MCF 10A (cell line): ENCODE measurements at regions not wholly inside any gene's neighbourhood (a gene's known extent, or its start where the extent isn't known, plus 50 kb on each side); places are given as distances from the start of the nearest gene placed in this dataset.

Experiments
- BruUV-seq: library from RNA; stranded (reverse); fragments of 400-500 nt; replicated peaks from 2 replicates; lab custom pipeline; 2021; lab: Mats Ljungman, UMichigan
- CTCF ChIA-PET: fragments of 300-600 bp; sonication (Branson Sonifier 250); formaldehyde crosslinking; extraction: SDS; loops from one replicate; lab custom pipeline; 2021; ENCODE audit warnings: antibody characterized with exemption, inconsistent platforms; lab: Yijun Ruan, JAX
- POLR2A ChIA-PET: fragments of 300-600, 350-650 bp; sonication (Branson Sonifier 250); formaldehyde crosslinking; extraction: SDS; loops from one replicate; lab custom pipeline; 2020; ENCODE audit warnings: antibody characterized with exemption, inconsistent platforms; lab: Yijun Ruan, JAX
- DNase-seq: peaks from one replicate; pipeline ENCODE4 v3.0.0-alpha.2; 2018; ENCODE audit not compliant: unreplicated experiment
- H3K27ac Mint-ChIP-seq: one replicate; pipeline ENCODE4 v1.8.0; 2022; ENCODE audit warnings: mild to moderate bottlenecking, low read depth, mixed read lengths; ENCODE audit not compliant: unreplicated experiment
- H3K27me3 Mint-ChIP-seq: one replicate; pipeline ENCODE4 v1.8.0; 2022; ENCODE audit warnings: mixed read lengths; ENCODE audit not compliant: insufficient read depth, unreplicated experiment
- H3K36me3 Mint-ChIP-seq: one replicate; pipeline ENCODE4 v1.8.0; 2022; ENCODE audit warnings: mild to moderate bottlenecking, moderate library complexity, mixed read lengths; ENCODE audit not compliant: insufficient read depth, unreplicated experiment
- H3K4me1 Mint-ChIP-seq: one replicate; pipeline ENCODE4 v1.8.0; 2022; ENCODE audit warnings: mixed read lengths; ENCODE audit not compliant: insufficient read depth, unreplicated experiment
- H3K4me3 Mint-ChIP-seq: one replicate; pipeline ENCODE4 v1.8.0; 2022; ENCODE audit warnings: mild to moderate bottlenecking, moderate library complexity, mixed read lengths; ENCODE audit not compliant: unreplicated experiment
- H3K9me3 Mint-ChIP-seq: one replicate; pipeline ENCODE4 v1.8.0; 2022; ENCODE audit warnings: mixed read lengths; ENCODE audit not compliant: unreplicated experiment
- intact Hi-C: fragments of 100-400 bp; cut with micrococcal nuclease; formaldehyde crosslinking; loops from 2 replicates; pipeline ENCODE4 v1.14.1; 2022
- TF ChIP-seq, protein P1 (sequence below): fragments of 200-600 bp; IDR thresholded peaks from one replicate; pipeline ENCODE4 v1.8.0; 2022; ENCODE audit warnings: antibody characterized with exemption, mild to moderate bottlenecking; ENCODE audit not compliant: unreplicated experiment

DNA sequence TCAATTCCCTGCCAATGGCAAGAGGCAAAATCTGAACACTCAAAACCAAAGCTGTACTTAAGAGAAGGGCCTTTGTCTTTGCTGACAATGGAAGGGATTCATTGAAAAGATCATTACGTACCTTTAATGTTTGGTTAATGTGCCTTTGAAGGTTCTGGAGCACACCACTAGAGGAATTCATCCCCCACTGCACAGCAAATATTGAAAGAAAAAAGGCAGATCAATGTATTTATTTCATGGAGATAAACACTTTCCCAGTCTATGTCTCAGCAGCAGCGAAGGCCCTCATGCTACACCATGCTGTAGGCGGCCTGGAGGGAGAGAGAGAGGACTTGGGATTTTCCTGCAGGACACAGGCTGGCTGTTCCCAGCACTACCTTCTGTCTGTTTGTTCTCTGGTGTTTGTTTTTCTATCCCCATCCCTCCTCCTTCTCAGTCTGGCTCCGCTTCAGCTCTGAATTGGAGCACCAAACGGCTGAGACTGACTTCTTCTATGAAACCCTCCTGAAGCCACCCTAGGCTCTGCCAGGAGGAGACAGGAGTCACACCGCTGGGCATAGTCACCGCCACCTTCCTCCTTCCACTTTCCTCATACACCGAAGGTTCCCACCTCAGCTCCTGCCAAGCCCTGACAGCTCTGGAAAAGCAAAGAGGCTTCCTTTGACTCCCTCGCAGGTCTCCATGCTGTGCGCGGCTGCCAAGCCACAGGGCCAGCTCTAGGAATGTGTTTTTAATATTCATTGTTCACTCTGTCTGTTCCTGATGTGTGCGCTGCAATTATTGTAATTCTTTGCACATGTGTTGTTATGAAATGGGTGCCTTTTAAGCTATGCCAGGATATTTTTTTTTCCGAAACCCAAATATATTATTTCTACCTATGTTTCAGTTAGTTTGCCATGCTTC, 301.5 kb downstream of the FZD1 start:
- H3K4me3 Mint-ChIP-seq, result no peak overlapping the region
- CTCF ChIA-PET, result no interaction called here
- intact Hi-C loops, result no loop called here
- peaks cover 7% of the 10 kb centered on the region for H3K4me1 Mint-ChIP-seq
- H3K9me3 Mint-ChIP-seq, result no peaks in the 10 kb centered on the region
- POLR2A ChIA-PET, result no interaction called here
- TF ChIP-seq, protein P1, sequence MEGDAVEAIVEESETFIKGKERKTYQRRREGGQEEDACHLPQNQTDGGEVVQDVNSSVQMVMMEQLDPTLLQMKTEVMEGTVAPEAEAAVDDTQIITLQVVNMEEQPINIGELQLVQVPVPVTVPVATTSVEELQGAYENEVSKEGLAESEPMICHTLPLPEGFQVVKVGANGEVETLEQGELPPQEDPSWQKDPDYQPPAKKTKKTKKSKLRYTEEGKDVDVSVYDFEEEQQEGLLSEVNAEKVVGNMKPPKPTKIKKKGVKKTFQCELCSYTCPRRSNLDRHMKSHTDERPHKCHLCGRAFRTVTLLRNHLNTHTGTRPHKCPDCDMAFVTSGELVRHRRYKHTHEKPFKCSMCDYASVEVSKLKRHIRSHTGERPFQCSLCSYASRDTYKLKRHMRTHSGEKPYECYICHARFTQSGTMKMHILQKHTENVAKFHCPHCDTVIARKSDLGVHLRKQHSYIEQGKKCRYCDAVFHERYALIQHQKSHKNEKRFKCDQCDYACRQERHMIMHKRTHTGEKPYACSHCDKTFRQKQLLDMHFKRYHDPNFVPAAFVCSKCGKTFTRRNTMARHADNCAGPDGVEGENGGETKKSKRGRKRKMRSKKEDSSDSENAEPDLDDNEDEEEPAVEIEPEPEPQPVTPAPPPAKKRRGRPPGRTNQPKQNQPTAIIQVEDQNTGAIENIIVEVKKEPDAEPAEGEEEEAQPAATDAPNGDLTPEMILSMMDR, result no peak
- H3K27ac Mint-ChIP-seq, result no peak overlapping the region
- DNase-seq, result no peak
- H3K27me3 Mint-ChIP-seq, result no peaks in the 10 kb centered on the region
- BruUV-seq, result no TSS peak
- no peaks in the 10 kb centered on the region for H3K36me3 Mint-ChIP-seq

DNA sequence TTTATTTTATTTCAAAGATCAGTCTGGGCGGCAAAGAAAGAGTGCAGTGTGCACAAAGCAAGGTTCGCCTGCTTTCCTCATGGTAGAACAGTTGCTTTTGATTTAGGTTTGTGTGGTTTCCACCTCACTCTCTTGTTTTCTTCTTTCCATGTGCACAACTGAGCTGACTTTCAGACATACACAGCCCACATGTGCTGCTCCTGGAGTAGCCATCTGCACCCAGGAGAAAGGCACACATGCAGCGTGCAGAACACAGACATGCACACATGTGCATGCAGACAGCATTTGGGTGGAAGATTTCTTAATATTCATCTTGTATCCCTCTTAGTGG, 302.1 kb downstream of the FZD1 start:
- Mint-ChIP-seq H3K27me3 (no peaks in the 10 kb centered on the region), H3K4me1 (peaks cover 7% of the 10 kb centered on the region), H3K36me3 (no peaks in the 10 kb centered on the region), H3K9me3 (no peaks in the 10 kb centered on the region), H3K27ac (no peak overlapping the region), H3K4me3 (no peak overlapping the region)
- no TSS peak for BruUV-seq
- no peak for DNase-seq
- ChIA-PET POLR2A (no interaction called here), CTCF (no interaction called here)
- TF ChIP-seq, protein P1, result no peak
- intact Hi-C loops, result no loop called here

DNA sequence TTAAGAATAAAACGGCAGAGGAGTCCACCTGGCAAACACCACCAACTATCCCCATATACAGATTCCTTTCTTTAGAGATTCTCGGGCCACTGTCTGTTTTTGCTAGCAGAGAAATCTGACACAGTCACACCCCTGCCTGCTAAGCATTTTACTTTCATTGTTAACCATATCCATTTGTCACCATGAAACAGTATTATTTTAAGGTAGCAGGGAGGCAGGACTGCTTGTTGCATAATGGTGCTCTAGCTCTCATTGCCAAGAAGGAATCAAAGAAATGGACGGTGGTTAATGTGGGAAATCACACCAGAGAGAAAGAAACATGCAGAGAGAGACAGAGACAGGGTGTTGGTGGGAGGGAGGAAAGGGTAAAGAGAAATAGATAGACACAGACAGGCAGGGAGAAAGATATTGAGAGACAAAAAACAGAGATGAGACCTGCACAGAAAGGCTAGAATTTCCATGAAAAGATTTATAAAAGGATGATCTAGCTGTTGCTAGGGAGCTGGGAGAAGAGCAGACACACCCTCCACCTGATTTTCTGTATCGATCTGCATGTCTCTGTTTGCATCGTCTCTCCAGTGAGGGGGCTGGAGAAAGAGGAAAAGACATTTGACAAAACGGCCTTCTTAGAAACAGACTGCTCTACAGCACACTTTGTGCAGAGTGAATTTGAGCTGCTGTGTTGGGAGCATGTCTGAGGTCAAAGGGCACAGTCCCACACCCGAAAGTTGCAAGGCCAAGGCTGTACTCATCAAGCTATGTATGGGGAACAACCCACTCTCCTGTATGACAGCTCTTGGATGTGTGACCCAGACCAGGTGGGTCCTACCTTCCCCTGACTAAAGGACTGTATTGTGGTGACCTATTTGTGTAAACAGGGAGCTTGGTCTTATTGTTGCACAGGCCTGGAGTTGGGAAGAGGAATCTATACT, 303.1 kb downstream of the FZD1 start:
- Mint-ChIP-seq H3K9me3 (no peaks in the 10 kb centered on the region), H3K27ac (no peak overlapping the region), H3K36me3 (no peaks in the 10 kb centered on the region), H3K4me1 (peaks cover 7% of the 10 kb centered on the region), H3K27me3 (no peaks in the 10 kb centered on the region), H3K4me3 (no peak overlapping the region)
- CTCF ChIA-PET, result interaction anchor here (0.6 to 0.8 kb wide), 3 partner anchors 272 to 508 kb away, joined by 3 read pairs; no protein-coding TSS in a partner anchor
- BruUV-seq, result no TSS peak
- TF ChIP-seq, protein P1, result no peak
- intact Hi-C loops, result no loop called here
- POLR2A ChIA-PET, result interaction anchor here (1.0 kb wide), 1 partner anchor 10 kb away, joined by 5 read pairs; no protein-coding TSS in a partner anchor
- DNase-seq, result no peak

DNA sequence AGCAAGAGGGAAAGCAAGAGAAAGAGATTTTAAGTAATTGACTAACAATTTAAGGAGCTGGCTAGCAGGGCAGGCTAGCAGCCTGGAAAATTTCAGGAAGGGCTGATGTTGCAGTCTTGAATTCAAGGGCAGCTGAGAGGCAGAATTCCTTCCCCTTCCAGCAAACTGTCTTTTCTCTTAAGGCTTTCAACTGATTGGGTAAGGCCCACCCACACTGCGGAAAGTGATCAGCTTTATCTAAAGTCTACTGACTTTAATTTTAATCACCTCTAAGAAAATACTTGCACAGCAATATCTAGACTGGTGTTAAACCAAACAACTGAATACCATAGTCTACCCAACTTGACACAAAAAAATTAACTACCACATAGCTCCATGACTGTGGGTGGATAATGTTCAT, 303.9 kb downstream of the FZD1 start:
- Mint-ChIP-seq H3K36me3 (no peaks in the 10 kb centered on the region), H3K9me3 (no peaks in the 10 kb centered on the region), H3K4me1 (peaks cover 7% of the 10 kb centered on the region), H3K27me3 (no peaks in the 10 kb centered on the region), H3K4me3 (no peak overlapping the region), H3K27ac (no peak overlapping the region)
- no TSS peak for BruUV-seq
- TF ChIP-seq, protein P1, result no peak
- ChIA-PET CTCF (interaction anchor here (0.8 kb wide), 2 partner anchors 273 to 509 kb away, joined by 3 read pairs; no protein-coding TSS in a partner anchor), POLR2A (no interaction called here)
- DNase-seq, result no peak
- intact Hi-C loops, result no loop called here
